PC-9 (cell line): ENCODE measurements at regions not wholly inside any gene's neighbourhood (a gene's known extent, or its start where the extent isn't known, plus 50 kb on each side); places are given as distances from the start of the nearest gene placed in this dataset.

Source experiments
- BruUV-seq: library from RNA; stranded (reverse); fragments of 400-500 nt; replicated peaks from 2 replicates; lab custom pipeline; 2021; lab: Mats Ljungman, UMichigan
- CTCF ChIA-PET: fragments of 300-600 bp; sonication (Branson Sonifier 250); formaldehyde crosslinking; loops from one replicate; lab custom pipeline; 2022; ENCODE audit warnings: antibody characterized with exemption; lab: Charles Lee
- POLR2A ChIA-PET: fragments of 300-600 bp; sonication (Branson Sonifier 250); formaldehyde crosslinking; loops from one replicate; lab custom pipeline; 2022; ENCODE audit warnings: antibody characterized with exemption; ENCODE audit not compliant: unreplicated experiment; lab: Charles Lee
- DNase-seq, 2 experiments: peaks; one replicate each; pipeline versions ENCODE4 v3.0.0 to v3.0.0-alpha.2; 2015 to 2022; ENCODE audit warnings: mixed read lengths in 1 of 2
- H2AFZ ChIP-seq: fragments of 200-600 bp; sonication (generic); 2 replicates; pipeline ENCODE4 v1.8.1; 2017; ENCODE audit warnings: antibody characterized with exemption
- H3F3A ChIP-seq: fragments of 200-600 bp; sonication (generic); 2 replicates; pipeline ENCODE4 v1.8.1; 2017; ENCODE audit warnings: antibody characterized with exemption, mild to moderate bottlenecking, low read depth; ENCODE audit not compliant: insufficient read depth
- H3K27ac ChIP-seq: fragments of 200-600 bp; sonication (generic); 2 replicates; pipeline ENCODE4 v1.6.1; 2016; ENCODE audit warnings: mixed run types
- H3K27me3 ChIP-seq: fragments of 200-600 bp; sonication (generic); 2 replicates; pipeline ENCODE4 v1.6.1; 2016; ENCODE audit warnings: low read depth, mixed run types; ENCODE audit not compliant: insufficient read depth
- H3K36me3 ChIP-seq: fragments of 200-600 bp; sonication (generic); 2 replicates; pipeline ENCODE4 v1.6.1; 2016; ENCODE audit warnings: low read depth, mixed run types
- H3K4me1 ChIP-seq: fragments of 200-600 bp; sonication (generic); replicated peaks from 2 replicates; pipeline ENCODE4 v1.6.1; 2016; ENCODE audit warnings: mixed run types; ENCODE audit not compliant: insufficient read depth
- H3K4me2 ChIP-seq: fragments of 200-600 bp; sonication (generic); 2 replicates; pipeline ENCODE4 v1.6.1; 2017; ENCODE audit warnings: mixed run types
- H3K4me3 ChIP-seq: fragments of 200-600 bp; sonication (generic); 2 replicates; pipeline ENCODE4 v1.6.1; 2016; ENCODE audit warnings: mixed run types
- H3K79me2 ChIP-seq: fragments of 200-600 bp; sonication (generic); 2 replicates; pipeline ENCODE4 v1.6.1; 2017; ENCODE audit warnings: low read depth, mixed run types
- H3K9me2 ChIP-seq: fragments of 200-600 bp; sonication (generic); 2 replicates; pipeline ENCODE4 v1.8.1; 2017; ENCODE audit warnings: mild to moderate bottlenecking; ENCODE audit not compliant: insufficient read depth
- H3K9me3 ChIP-seq: fragments of 200-600 bp; sonication (generic); 2 replicates; pipeline ENCODE4 v1.8.1; 2016; ENCODE audit warnings: low read depth; ENCODE audit not compliant: insufficient read depth
- H4K20me1 ChIP-seq: fragments of 200-600 bp; sonication (generic); 2 replicates; pipeline ENCODE4 v1.8.1; 2017; ENCODE audit not compliant: insufficient read depth
- EZH2 ChIP-seq: fragments of 200-600 bp; sonication (generic); IDR thresholded peaks from 2 replicates; pipeline ENCODE4 v1.8.0; 2017; ENCODE audit warnings: antibody characterized with exemption, low read depth
- intact Hi-C: fragments of 100-400 bp; cut with micrococcal nuclease; formaldehyde crosslinking; loops from one replicate; pipeline ENCODE4 v1.10.0; 2022; ENCODE audit not compliant: unreplicated experiment
- TF ChIP-seq, protein P1 (sequence below): fragments of 200-600 bp; sonication (generic); conservative IDR thresholded peaks from 2 replicates; pipeline ENCODE4 v1.6.1; 2017; ENCODE audit warnings: mixed run types, antibody characterized with exemption, mild to moderate bottlenecking, moderate library complexity

GRCh38 chr4:54482529-54483200 lies 175.1 kb upstream of the KIT start:
- no peak overlapping the region for H3K4me2 ChIP-seq
- BruUV-seq: no TSS peak
- intact Hi-C loops: no loop called here
- no peaks in the 10 kb centered on the region for H3F3A ChIP-seq
- TF ChIP-seq, protein P1, sequence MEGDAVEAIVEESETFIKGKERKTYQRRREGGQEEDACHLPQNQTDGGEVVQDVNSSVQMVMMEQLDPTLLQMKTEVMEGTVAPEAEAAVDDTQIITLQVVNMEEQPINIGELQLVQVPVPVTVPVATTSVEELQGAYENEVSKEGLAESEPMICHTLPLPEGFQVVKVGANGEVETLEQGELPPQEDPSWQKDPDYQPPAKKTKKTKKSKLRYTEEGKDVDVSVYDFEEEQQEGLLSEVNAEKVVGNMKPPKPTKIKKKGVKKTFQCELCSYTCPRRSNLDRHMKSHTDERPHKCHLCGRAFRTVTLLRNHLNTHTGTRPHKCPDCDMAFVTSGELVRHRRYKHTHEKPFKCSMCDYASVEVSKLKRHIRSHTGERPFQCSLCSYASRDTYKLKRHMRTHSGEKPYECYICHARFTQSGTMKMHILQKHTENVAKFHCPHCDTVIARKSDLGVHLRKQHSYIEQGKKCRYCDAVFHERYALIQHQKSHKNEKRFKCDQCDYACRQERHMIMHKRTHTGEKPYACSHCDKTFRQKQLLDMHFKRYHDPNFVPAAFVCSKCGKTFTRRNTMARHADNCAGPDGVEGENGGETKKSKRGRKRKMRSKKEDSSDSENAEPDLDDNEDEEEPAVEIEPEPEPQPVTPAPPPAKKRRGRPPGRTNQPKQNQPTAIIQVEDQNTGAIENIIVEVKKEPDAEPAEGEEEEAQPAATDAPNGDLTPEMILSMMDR: no peak
- TF ChIP-seq EZH2: no peak
- no peak overlapping the region for H3K27ac ChIP-seq
- no peaks in the 10 kb centered on the region for H3K4me1 ChIP-seq
- no peak overlapping the region for H3K4me3 ChIP-seq
- ChIA-PET POLR2A (no interaction called here), CTCF (no interaction called here)
- H3K79me2 ChIP-seq: no peaks in the 10 kb centered on the region
- no peaks in the 10 kb centered on the region for H3K36me3 ChIP-seq
- no peaks in the 10 kb centered on the region for H3K27me3 ChIP-seq
- no peaks in the 10 kb centered on the region for H3K9me3 ChIP-seq
- no peak for DNase-seq
- H2AFZ ChIP-seq: no peak overlapping the region
- H4K20me1 ChIP-seq: no peaks in the 10 kb centered on the region
- no peaks in the 10 kb centered on the region for H3K9me2 ChIP-seq

DNA sequence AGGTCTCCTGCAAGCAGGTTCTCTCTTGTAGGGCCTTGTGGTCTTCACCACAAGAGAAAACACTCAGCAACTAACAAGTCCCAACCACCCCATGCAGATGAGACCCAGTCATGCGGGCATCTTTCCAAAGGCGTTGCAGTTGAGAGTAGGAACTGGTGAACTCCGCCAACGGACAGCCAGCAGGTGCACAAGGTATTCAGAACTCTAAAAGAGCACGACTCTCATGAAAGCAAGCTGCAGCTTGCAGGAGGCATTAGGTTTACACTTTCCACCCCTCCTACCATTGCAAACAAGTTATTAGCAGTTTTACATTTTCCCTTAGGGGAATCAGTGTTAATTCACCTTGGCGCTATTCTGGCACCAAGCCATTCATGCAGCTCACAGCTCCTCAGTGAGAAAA lies 173.4 kb upstream of the KIT start:
- ChIA-PET POLR2A (no interaction called here), CTCF (no interaction called here)
- Histone ChIP-seq H3K27ac (no peak overlapping the region), H3K9me3 (no peaks in the 10 kb centered on the region), H2AFZ (no peak overlapping the region), H4K20me1 (no peaks in the 10 kb centered on the region), H3K9me2 (no peaks in the 10 kb centered on the region), H3K79me2 (no peaks in the 10 kb centered on the region), H3K27me3 (no peaks in the 10 kb centered on the region), H3F3A (no peaks in the 10 kb centered on the region), H3K4me1 (no peaks in the 10 kb centered on the region), H3K36me3 (no peaks in the 10 kb centered on the region), H3K4me3 (no peak overlapping the region), H3K4me2 (no peak overlapping the region)
- TF ChIP-seq EZH2: no peak
- no peak for DNase-seq
- intact Hi-C loops: no loop called here
- no TSS peak for BruUV-seq

- intact Hi-C loops: no loop called here
- Histone ChIP-seq H2AFZ (no peak overlapping the region), H3K27ac (no peak overlapping the region), H3K27me3 (no peaks in the 10 kb centered on the region), H3K9me3 (no peaks in the 10 kb centered on the region), H3K36me3 (no peaks in the 10 kb centered on the region), H3K4me1 (no peaks in the 10 kb centered on the region), H3K79me2 (no peaks in the 10 kb centered on the region), H4K20me1 (no peaks in the 10 kb centered on the region), H3K9me2 (no peaks in the 10 kb centered on the region), H3K4me2 (no peak overlapping the region), H3K4me3 (no peak overlapping the region), H3F3A (no peaks in the 10 kb centered on the region)
- ChIA-PET CTCF (no interaction called here), POLR2A (no interaction called here)
- no TSS peak for BruUV-seq
- no peak for DNase-seq
- TF ChIP-seq EZH2: no peak
- TF ChIP-seq, protein P1: no peak
Observed at GRCh38 chr4:54487491-54487890, 170.3 kb upstream of the KIT start.

GRCh38 chr4:54493862-54494261 lies 163.9 kb upstream of the KIT start:
- Histone ChIP-seq H4K20me1 (no peaks in the 10 kb centered on the region), H3K9me2 (no peaks in the 10 kb centered on the region), H3K27me3 (no peaks in the 10 kb centered on the region), H3F3A (no peaks in the 10 kb centered on the region), H2AFZ (no peak overlapping the region), H3K4me1 (no peaks in the 10 kb centered on the region), H3K9me3 (no peaks in the 10 kb centered on the region), H3K27ac (no peak overlapping the region), H3K4me2 (no peak overlapping the region), H3K4me3 (no peak overlapping the region), H3K79me2 (no peaks in the 10 kb centered on the region), H3K36me3 (no peaks in the 10 kb centered on the region)
- ChIA-PET POLR2A (no interaction called here), CTCF (no interaction called here)
- intact Hi-C loops: no loop called here
- no peak for DNase-seq
- no TSS peak for BruUV-seq
- no peak for TF ChIP-seq EZH2
- TF ChIP-seq, protein P1: no peak
